ENCODE measurements at regions not wholly inside any gene's neighbourhood (a gene's known extent, or its start where the extent isn't known, plus 50 kb on each side); places are given as distances from the start of the nearest gene placed in this dataset.

- no peak overlapping the region for H3K4me3 ChIP-seq (ENCODE audit: low read length)
- TF ChIP-seq, protein P1, sequence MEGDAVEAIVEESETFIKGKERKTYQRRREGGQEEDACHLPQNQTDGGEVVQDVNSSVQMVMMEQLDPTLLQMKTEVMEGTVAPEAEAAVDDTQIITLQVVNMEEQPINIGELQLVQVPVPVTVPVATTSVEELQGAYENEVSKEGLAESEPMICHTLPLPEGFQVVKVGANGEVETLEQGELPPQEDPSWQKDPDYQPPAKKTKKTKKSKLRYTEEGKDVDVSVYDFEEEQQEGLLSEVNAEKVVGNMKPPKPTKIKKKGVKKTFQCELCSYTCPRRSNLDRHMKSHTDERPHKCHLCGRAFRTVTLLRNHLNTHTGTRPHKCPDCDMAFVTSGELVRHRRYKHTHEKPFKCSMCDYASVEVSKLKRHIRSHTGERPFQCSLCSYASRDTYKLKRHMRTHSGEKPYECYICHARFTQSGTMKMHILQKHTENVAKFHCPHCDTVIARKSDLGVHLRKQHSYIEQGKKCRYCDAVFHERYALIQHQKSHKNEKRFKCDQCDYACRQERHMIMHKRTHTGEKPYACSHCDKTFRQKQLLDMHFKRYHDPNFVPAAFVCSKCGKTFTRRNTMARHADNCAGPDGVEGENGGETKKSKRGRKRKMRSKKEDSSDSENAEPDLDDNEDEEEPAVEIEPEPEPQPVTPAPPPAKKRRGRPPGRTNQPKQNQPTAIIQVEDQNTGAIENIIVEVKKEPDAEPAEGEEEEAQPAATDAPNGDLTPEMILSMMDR (conservative IDR thresholded peaks at IDR 0.05; ENCODE audit: low read depth, low read length): no peak
- no peak for DNase-seq (ENCODE audit: low read depth)
These were observed 124.0 kb upstream of the NLRP1 start for GRCh38 chr17:5708344-5708743.

DNA sequence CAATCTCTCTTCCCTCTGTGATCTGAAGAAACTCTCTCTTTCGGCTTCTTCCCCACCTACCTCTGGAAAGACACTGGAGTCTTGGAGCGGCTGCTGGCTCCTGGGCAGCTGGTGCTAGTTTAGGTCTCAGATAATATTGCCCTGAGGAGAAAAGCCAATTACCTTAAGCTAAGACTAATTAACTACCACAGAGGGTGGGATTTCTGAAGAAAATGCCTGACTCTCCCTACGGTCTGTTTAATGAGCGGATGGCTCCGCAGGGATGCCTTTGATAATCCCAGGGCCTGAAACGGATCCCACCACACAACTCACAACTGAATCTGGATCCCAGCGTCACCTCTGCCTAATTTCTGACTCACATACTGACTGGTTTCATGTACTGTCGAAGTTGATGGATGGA lies 127.0 kb upstream of the NLRP1 start:
- TF ChIP-seq, protein P1 (conservative IDR thresholded peaks at IDR 0.05; ENCODE audit: low read depth, low read length): no peak
- no peak for DNase-seq (ENCODE audit: low read depth)
- H3K4me3 ChIP-seq (ENCODE audit: low read length): no peak overlapping the region

- DNase-seq (ENCODE audit: low read depth): no peak
- TF ChIP-seq, protein P1 (conservative IDR thresholded peaks at IDR 0.05; ENCODE audit: low read depth, low read length): no peak
These were observed 130.7 kb upstream of the NLRP1 start for GRCh38 chr17:5714993-5715392.

GRCh38 chr17:5715478-5715877 lies 131.2 kb upstream of the NLRP1 start:
- no peak overlapping the region for H3K4me3 ChIP-seq (ENCODE audit: low read length)
- TF ChIP-seq, protein P1 (conservative IDR thresholded peaks at IDR 0.05; ENCODE audit: low read depth, low read length): no peak
- DNase-seq (ENCODE audit: low read depth): no peak

More at GRCh38 chr17:5714993-5715392, 130.7 kb upstream of the NLRP1 start:
- H3K4me3 ChIP-seq (ENCODE audit: low read length): no peak overlapping the region

- DNase-seq (ENCODE audit: low read depth): no peak
- H3K4me3 ChIP-seq (ENCODE audit: low read length): no peak overlapping the region
- TF ChIP-seq, protein P1 (conservative IDR thresholded peaks at IDR 0.05; ENCODE audit: low read depth, low read length): no peak
These were observed 134.4 kb upstream of the NLRP1 start for GRCh38 chr17:5718726-5719125.

GRCh38 chr17:5719976-5720375 lies 135.7 kb upstream of the NLRP1 start:
- DNase-seq (ENCODE audit: low read depth): no peak
- TF ChIP-seq, protein P1 (conservative IDR thresholded peaks at IDR 0.05; ENCODE audit: low read depth, low read length): no peak

DNA sequence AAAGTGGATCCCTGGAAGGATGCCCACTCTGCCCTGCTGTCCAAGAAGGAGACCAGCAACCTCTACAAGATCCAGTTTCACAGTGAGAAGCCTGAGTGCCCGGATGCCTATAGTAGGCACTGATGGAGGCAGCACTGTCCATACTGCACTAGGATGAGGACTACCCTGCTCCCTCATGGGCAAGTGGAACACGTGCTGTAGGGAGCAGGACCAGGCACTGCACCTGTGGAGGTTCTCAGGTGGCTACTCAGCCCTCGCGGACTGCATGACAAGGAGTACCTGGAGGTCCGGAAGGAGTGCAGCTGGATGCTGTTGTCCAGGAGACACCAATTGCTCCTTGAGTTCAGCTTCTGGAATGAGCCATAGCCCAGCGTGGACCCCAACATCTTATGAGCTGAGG lies 146.1 kb upstream of the NLRP1 start:
- TF ChIP-seq, protein P1 (conservative IDR thresholded peaks at IDR 0.05; ENCODE audit: low read depth, low read length): no peak
- DNase-seq (ENCODE audit: low read depth): no peak
- no peak overlapping the region for H3K4me3 ChIP-seq (ENCODE audit: low read length)

More at GRCh38 chr17:5719976-5720375, 135.7 kb upstream of the NLRP1 start:
- H3K4me3 ChIP-seq (ENCODE audit: low read length): no peak overlapping the region

All from retinal pigment epithelial cell (primary cell).